Transverse colon (tissue), 4 donors: ENCODE measurements at regions not wholly inside any gene's neighbourhood (a gene's known extent, or its start where the extent isn't known, plus 50 kb on each side); places are given as distances from the start of the nearest gene placed in this dataset.

Experiments
- CTCF ChIP-seq, 5 experiments: fragments of 200-600 bp in 3 of 5; fragments of 450-650 bp in 2 of 5; sonication (generic) in 3 of 5; IDR thresholded peaks; 1 replicate in 2 of 5; 2 replicates in 3 of 5; pipeline ENCODE4 v1.5.1; 2016 to 2017; ENCODE audit warnings: antibody characterized with exemption in 5 of 5, inconsistent platforms in 3 of 5, mild to moderate bottlenecking in 2 of 5, moderate library complexity in 1 of 5
- POLR2A ChIP-seq: fragments of 450-650 bp; IDR thresholded peaks from one replicate; pipeline ENCODE4 v1.6.1; 2016; ENCODE audit warnings: antibody characterized with exemption, mild to moderate bottlenecking, moderate library complexity
- POLR2AphosphoS5 ChIP-seq, 3 donors: sonication (generic); formaldehyde crosslinking; IDR thresholded peaks; one replicate each; pipeline ENCODE4 v1.6.1; 2016; ENCODE audit warnings: antibody characterized with exemption in 3 of 3

GRCh38 chr4:175530655-175531054 is 281.4 kb downstream of the GPM6A start:
- TF ChIP-seq POLR2AphosphoS5 (IDR thresholded peaks at IDR 0.05) (no peak), POLR2A (no peak), CTCF (IDR thresholded peaks at IDR 0.05) (no peak)
